Endothelial cell (in vitro differentiated cells): ENCODE measurements at regions not wholly inside any gene's neighbourhood (a gene's known extent, or its start where the extent isn't known, plus 50 kb on each side); places are given as distances from the start of the nearest gene placed in this dataset.

ENCODE experiments used
- DNase-seq: peaks from one replicate; pipeline ENCODE4 v3.0.0; 2021; ENCODE audit warnings: low spot score
- H3K27ac Mint-ChIP-seq: one replicate; pipeline ENCODE4 v1.8.0; 2021; ENCODE audit warnings: mixed read lengths, inconsistent platforms; ENCODE audit not compliant: unreplicated experiment
- H3K27me3 Mint-ChIP-seq: one replicate; pipeline ENCODE4 v1.8.0; 2021; ENCODE audit warnings: mild to moderate bottlenecking, moderate library complexity, mixed read lengths, inconsistent platforms; ENCODE audit not compliant: unreplicated experiment
- H3K36me3 Mint-ChIP-seq: one replicate; pipeline ENCODE4 v1.8.0; 2021; ENCODE audit warnings: mild to moderate bottlenecking, low read depth, mixed read lengths, inconsistent platforms; ENCODE audit not compliant: unreplicated experiment
- H3K4me1 Mint-ChIP-seq: one replicate; pipeline ENCODE4 v1.8.0; 2021; ENCODE audit warnings: mild to moderate bottlenecking, mixed read lengths, inconsistent platforms; ENCODE audit not compliant: unreplicated experiment
- H3K4me3 Mint-ChIP-seq: one replicate; pipeline ENCODE4 v1.8.0; 2021; ENCODE audit warnings: mild to moderate bottlenecking, mixed read lengths, inconsistent platforms; ENCODE audit not compliant: unreplicated experiment
- H3K9me3 Mint-ChIP-seq: one replicate; pipeline ENCODE4 v1.8.0; 2021; ENCODE audit warnings: mixed read lengths, inconsistent platforms; ENCODE audit not compliant: unreplicated experiment
- CTCF ChIP-seq: fragments of 200-600 bp; sonication (generic); IDR thresholded peaks from one replicate; pipeline ENCODE4 v1.5.0; 2021; ENCODE audit warnings: antibody characterized with exemption; ENCODE audit not compliant: unreplicated experiment

- TF ChIP-seq CTCF, result no peak
- Mint-ChIP-seq H3K4me1 (no peaks in the 10 kb centered on the region), H3K36me3 (no peaks in the 10 kb centered on the region), H3K27ac (no peak overlapping the region), H3K27me3 (no peaks in the 10 kb centered on the region), H3K4me3 (no peak overlapping the region), H3K9me3 (no peaks in the 10 kb centered on the region)
- no peak for DNase-seq
Measured at GRCh38 chr5:167664222-167664804, 627.1 kb upstream of the WWC1 start.

- no peaks in the 10 kb centered on the region for H3K9me3 Mint-ChIP-seq
- no peak overlapping the region for H3K27ac Mint-ChIP-seq
- H3K36me3 Mint-ChIP-seq, result no peaks in the 10 kb centered on the region
- no peak for TF ChIP-seq CTCF
- no peak for DNase-seq
- H3K4me1 Mint-ChIP-seq, result peaks cover 7% of the 10 kb centered on the region
- no peaks in the 10 kb centered on the region for H3K27me3 Mint-ChIP-seq
- no peak overlapping the region for H3K4me3 Mint-ChIP-seq
Measured at GRCh38 chr5:167665841-167666375, 625.5 kb upstream of the WWC1 start.

GRCh38 chr5:167671176-167671575 is 620.3 kb upstream of the WWC1 start:
- Mint-ChIP-seq H3K36me3 (no peaks in the 10 kb centered on the region), H3K4me3 (no peak overlapping the region), H3K9me3 (no peaks in the 10 kb centered on the region), H3K4me1 (peaks cover 9% of the 10 kb centered on the region), H3K27me3 (no peaks in the 10 kb centered on the region), H3K27ac (no peak overlapping the region)
- no peak for DNase-seq
- no peak for TF ChIP-seq CTCF

- no peak for DNase-seq
- H3K9me3 Mint-ChIP-seq, result no peaks in the 10 kb centered on the region
- H3K27me3 Mint-ChIP-seq, result no peaks in the 10 kb centered on the region
- no peaks in the 10 kb centered on the region for H3K36me3 Mint-ChIP-seq
- no peak overlapping the region for H3K27ac Mint-ChIP-seq
- H3K4me1 Mint-ChIP-seq, result peaks cover 9% of the 10 kb centered on the region
- no peak overlapping the region for H3K4me3 Mint-ChIP-seq
- no peak for TF ChIP-seq CTCF
Measured at GRCh38 chr5:167673942-167674341, 617.5 kb upstream of the WWC1 start.

- H3K27me3 Mint-ChIP-seq, result no peaks in the 10 kb centered on the region
- no peaks in the 10 kb centered on the region for H3K9me3 Mint-ChIP-seq
- no peak overlapping the region for H3K4me3 Mint-ChIP-seq
- no peaks in the 10 kb centered on the region for H3K36me3 Mint-ChIP-seq
- no peak overlapping the region for H3K27ac Mint-ChIP-seq
- H3K4me1 Mint-ChIP-seq, result no peaks in the 10 kb centered on the region
- no peak for DNase-seq
- no peak for TF ChIP-seq CTCF
Measured at GRCh38 chr5:167678481-167678880, 613.0 kb upstream of the WWC1 start.
